GM19023 (cell line): ENCODE measurements at regions not wholly inside any gene's neighbourhood (a gene's known extent, or its start where the extent isn't known, plus 50 kb on each side); places are given as distances from the start of the nearest gene placed in this dataset.
A peak's percentile ranks its signal among the peaks of the same experiment; 100 is the strongest.
"Not testable (repeated sequence)": the region's sequence is repeated elsewhere in the genome, so short reads cannot be mapped to it uniquely, and the experiment has no call there.

Experiments
- ATAC-seq: cut with Tn5 transposase; IDR thresholded peaks from one replicate; pipeline ENCODE4 v1.9.1; 2021; ENCODE audit warnings: mild to moderate bottlenecking, moderate library complexity; ENCODE audit not compliant: unreplicated experiment

DNA sequence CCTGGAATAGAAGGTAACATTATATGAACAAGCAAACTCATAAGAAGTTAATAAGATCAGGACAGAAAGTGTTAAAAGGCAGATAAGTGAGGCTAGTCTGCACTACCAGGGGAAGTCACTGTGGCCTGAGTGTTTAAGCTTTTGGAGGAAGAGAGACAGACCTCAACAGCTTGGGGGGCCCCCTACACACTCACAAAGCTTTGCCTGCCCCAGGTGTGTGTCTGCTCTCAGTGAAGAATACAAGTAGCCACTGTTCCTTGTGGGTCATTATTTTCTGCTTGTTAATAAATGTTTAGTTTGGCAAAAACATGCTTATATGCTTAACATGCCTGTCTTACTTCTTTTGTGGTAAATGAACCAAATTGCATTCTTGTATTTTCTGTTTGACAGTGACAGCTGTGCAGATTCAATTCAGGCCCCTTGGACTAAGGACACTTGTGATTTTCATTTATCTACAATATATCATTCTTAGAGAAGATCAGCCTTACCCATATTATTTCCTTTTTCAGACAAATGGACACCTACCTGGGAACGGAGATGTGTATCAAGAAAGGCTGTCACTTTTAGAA is 50.7 kb upstream of the C12orf71 start:
- peak; percentile 88 for ATAC-seq

DNA sequence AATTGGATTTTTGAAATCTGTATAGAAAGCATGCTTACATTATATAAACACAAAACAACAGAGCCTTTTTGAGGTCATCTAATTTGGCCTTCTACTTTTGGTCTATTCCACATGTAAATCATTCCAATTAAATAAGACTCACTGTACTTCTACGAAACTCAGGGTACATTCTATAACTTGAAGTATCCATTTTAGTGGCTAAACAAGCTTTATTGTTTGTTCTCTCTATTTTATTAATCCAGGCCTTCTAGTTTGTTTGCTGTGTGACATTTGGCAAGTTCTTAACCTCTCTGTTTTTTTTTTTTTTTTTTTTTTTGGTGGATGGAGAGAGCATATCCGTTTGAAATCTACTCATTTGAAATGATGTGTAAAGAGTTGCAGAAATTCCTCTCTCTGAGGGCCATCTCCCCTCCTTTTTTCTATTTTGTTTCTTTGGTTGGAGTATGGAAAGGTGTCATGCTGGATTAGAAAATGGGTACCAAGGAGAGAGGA is 58.1 kb upstream of the C12orf71 start:
- no peak for ATAC-seq

DNA sequence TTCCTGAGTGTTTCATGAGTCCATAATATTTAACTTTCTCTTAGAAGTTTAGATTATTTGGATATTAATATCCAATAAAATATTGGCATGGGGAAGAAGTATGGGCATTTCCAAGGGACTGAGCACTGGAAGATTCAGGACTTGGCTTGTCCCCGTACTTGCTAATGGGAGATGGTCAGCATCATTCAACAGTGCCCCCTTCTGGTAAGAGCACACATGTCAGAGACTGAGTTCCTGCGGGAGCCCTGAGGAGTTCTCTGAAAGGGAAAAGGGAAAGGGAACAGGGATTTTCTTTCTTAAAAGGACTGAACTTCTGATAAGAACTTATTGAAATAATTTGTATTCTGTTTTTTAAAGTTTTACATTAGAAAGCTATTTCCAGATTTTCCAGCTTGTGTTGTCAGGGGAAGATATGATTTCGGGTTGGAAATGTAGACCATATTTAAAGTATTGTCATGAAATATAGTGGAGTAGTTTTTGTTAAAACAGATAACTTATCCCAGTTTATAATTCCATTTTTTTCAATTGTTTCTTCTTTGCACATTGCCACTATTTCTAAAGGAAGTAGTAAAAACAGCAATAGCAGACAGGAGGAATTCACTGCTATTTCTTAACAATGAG is 59.8 kb upstream of the C12orf71 start:
- ATAC-seq: no peak

DNA sequence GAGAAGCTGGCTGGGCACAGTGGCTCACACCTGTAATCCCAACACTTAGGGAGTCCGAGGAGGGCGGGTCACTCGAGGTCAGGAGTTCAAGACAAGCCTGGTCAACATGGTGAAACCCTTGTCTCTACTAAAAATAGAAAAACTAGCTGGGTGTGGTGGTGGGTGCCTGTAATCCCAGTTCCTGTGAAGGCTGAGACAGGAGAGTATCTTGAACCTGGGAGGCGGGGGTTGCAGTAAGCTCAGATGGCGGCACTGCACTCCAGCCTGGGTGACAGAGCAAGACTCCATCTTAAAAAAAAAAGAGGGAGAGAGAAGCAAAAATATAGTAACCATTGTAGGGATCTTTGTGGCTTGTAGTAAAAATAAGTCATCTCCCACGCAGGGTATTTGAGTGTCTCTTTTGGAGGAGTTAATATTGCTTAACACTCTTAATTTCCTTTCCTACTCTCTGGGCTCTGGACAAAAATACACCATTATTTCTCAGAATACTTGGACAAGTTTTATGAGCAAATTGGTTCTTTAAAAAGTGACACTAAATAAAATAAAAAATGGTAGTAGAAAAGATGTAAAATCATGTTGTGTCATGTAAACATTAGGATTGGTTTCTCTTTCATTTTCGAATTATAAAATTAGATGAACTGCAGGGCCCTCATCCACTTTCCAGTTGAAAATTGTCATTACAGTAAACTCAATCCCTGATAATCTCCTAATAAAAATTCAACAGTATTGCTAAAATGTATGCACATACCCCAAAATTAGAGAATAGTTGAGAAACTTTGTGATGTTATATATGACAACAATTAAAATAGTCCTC is 61.1 kb upstream of the C12orf71 start:
- no peak for ATAC-seq

DNA sequence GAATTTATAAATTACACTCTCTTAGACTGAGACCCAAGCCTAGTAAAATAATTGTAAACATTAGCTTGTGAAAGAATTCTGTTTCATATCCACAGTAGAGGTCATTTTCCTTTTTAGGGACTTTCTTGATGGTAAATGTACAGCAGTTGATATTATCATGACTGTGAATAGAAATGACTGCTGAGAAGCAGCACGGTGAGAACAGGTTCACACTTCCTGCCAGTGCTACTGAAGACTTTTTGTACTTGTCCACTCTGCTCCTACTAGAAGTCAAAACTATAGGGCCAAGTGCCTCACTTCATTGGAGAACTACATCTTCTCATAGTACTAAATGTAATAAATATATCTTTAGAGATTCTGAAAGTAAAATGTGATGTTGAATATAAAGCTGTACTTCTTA is 63.3 kb upstream of the C12orf71 start:
- ATAC-seq: not testable (repeated sequence)

DNA sequence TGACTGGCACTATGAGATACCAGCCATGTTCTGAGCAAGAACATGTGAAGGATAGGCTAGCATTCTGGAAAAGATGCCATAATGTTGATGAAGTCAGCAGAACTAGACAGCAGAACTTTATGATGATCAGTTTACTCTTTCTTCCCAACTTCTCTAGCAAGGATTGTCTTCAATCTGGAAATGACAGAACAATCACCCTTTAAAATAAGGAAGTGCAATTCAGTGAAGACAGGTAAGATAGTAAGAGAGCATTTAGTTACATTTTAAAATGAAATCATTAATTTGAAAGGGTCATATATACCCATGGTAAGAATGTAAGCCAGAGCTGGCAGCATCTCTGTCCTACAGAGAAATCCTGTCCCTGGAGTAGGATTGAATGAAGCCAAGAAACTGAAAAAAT is 66.0 kb upstream of the C12orf71 start:
- no peak for ATAC-seq

DNA sequence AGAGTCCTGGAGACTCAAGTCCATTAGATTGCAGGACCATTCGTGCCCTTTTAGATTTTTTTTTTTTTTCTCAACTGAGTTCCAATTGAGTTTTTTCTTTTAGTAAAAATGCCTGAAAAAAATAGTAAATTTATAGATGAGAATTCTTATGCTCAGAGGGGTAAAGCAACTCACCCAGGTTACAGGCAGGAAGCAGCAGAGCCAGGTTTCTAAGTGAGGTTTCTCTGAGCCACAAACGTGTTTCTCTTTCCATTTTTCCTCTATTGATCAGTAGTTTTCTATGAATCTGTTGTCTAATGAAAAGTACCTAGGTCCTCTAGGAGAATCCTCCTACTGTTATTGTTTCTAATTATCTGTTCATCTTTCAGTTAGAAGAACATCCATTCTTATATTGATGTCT is 66.4 kb upstream of the C12orf71 start:
- ATAC-seq: no peak

DNA sequence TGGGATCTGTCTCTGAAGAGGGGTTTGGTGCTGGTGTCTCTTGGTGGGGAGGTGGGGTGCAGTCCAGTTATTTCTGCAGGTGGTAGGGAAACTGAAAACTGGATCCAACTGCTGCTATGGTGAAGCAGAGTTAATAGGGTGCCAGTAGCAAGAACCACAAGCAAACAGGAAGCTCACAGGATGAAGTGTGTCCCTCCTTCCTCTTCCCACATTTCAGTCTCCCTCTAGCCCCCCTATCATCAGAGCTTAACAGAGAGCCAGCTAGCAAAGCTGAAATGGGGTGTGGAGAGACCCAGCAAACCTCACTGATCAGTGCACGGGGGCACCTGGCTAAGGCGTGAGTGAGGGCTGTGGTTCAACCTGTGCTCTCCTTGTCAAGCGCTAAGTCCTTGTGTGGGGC is 69.1 kb upstream of the C12orf71 start:
- ATAC-seq: no peak

DNA sequence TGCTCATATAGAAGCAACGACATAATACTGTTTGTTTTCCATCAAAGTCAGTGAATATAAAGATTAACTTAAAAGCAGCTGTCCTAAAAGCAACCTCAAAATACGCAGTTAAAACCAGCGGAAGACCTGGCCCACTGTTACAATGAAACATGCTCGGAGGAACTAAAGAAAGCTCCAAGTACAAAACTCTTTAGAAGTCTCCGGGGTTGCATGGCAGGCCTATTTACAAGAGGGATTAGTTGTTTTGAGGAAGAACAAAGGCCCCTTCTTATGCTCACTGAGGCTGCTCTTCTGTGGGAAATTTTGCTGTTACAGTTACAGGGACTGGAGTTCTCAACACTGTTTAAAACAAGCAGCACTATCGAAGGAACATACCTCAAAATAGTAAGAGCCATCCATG is 75.9 kb upstream of the C12orf71 start:
- no peak for ATAC-seq

DNA sequence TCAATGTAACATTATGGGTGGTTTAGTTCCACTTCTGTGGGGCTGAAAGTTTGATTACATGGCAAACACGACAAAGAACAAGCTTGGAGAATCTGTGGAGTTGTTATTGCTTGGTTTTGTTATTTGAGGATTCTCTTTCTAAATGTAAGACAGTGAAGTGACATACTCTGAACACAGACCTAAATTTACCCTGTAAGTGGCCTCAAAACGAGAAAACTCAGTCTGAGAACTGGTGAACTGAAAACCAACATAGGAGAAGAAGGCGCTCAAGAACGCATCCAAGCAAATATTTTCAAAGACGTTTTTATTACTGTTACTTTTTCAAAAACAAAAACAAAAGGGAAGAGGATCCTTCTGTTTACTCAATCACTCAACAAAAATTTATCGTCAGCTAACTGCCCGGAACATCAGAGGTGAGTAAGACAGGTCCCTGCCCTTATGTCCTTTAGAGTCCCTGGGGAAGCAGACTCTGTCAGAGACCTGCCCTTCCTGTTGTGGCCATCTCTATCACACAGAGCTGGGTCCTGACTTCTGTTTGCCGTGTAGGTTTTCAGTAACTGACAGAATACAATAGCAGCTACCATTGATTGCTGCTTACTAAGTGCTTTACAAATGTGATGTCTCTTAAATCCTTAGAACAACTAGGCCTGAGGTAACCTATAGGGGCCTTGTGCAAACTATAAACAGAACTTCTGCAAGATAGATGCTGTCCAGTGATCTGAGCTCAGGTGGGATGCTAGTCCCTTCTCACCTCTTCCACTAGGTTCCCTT is 79.3 kb upstream of the C12orf71 start:
- peak; percentile 75 for ATAC-seq

DNA sequence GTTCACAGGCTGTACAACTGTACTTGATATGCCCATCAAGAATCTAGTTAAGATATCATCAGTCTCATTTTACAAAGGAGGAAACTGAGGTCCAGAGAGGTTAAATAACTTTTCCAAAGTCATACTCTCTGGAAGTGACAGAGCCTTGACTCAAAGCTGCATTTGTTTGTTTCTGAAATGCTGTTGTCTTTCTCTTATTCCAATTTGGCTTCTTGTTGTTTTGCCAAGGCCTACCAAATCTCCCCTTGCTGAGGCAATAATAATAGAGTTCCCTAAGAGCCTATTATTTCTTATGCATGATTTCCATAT is 79.8 kb upstream of the C12orf71 start:
- ATAC-seq: no peak

DNA sequence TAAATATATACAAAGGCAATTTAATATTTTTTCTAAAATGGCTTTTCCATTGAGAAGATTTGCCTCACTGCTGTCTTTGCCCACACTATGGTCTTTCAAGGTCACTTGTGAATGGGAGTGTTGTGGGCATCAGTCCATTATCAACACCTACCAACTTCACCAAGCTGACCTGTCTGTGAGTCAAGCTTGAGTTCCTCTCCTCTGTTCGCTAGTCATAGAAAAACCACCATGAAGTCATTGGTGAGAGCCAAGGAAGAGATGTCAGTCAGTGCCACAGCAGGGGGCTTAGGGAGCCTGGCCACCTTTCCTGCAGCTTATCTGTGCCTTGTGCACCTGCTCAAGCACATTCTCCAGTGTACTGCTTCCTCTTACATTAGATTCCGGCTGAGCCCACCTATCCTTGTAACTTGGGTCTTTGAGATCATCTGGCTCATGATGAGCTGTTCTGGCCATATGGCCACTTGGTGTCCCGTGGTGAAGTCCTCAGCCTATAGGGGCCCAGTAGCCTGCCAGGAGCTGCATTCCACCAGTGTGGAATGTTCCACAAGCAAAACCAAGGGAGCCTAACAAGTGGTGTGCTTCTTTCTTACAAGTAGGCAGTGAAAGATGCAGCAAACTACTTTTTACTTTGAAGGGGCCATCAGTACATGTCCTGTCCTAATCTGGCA is 80.8 kb upstream of the C12orf71 start:
- ATAC-seq: no peak

DNA sequence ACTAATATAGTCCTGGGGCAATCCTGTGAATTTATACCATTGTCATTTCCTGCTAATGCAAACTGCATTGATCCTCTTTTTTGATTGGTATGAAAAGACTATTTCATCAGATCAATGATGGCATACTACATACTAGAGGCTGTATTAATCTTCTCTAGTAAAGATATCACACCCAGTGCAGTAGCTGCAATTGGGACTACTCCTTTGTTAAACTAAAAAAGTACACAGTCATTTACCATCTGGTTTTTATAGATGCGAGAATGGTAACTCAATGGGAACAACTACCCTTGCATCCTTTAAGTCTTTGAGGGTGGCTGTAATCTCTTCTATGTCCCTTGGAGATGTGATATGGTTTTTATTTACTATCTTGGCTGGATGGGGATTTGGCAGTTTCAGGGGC is 80.2 kb upstream of the STK38L start:
- ATAC-seq: no peak

DNA sequence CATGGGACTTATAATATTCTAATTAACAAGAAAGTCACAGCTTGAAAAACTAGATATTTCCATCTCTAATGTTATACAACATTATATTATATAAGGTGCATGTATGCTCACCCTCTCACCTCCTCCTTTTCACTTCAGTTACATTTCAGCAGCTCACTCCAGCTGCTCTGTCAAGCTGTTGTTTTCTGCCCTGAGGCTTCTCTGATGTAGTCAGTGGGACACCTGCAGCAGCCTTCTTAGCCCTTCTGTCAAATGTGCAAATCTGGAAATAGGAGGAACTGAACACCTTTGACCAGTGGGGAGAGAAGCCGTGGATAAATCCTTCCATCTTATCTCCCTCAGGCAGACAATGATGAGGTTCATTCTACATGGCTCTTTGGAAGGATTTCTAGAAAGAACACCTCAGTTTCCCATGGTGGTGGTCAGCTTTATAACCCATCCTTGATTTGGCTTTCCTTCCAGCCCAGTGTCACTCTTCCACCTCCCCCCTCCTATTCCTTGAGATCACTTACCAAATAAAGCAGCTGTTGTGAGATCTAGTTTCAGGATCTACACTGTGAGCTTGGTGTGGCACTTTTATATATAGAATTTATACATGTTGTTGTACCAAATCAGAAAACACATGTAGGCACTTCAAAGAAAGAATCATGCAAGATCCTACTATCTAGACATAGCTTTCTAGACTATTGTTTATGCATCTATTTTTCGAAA is 79.6 kb upstream of the STK38L start:
- no peak for ATAC-seq

DNA sequence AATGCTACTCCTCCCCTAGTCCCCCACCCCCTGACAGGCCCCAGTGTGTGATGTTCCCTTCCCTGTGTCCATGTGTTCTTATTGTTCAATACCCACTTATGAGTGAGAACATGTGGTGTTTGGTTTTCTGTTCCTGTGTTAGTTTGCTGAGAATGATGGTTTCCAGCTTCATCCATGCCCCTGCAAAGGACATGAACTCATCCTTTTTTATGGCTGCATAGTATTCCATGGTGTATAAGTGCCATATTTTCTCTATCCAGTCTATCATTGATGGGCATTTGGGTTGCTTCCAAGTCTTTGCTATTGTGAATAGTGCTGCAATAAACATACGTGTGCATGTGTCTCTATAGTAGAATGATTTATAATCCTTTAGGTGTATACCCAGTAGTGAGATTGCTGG is 78.1 kb upstream of the STK38L start:
- not testable (repeated sequence) for ATAC-seq

DNA sequence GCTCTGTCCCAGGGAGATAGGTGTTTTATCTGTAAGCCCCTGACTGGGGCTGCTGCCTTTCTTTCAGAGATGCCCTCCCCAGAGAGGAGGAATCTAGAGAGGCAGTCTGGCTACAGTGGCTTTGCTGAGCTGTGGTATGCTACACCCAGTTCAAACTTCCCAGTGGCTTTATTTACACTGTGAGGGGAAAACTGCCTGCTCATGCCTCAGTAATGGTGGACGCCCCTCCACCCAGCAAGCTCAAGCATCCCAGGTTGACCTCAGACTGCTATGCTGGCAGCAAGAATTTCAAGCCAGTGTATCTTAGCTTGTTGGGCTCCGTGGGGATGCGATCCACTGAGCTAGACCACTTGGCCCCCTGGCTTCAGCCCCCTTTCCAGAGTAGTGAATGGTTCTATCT is 72.6 kb upstream of the STK38L start:
- not testable (repeated sequence) for ATAC-seq

DNA sequence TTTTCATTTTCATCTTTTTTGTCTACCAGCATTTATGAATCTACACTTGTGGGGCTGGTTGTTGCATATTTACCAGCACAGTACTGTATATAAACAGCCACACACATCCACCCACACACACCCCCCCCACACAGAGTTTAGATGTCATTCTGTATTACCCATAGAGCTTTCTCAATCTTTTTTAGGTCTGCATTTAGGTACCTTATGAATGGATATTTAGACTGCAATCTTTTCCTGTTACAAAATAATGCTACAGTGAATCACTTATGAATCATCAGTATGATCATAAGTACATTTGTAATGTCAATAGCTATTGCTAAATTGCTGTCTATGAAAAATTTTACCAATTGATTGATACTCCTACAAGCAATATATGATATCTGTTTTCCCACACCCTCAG is 67.3 kb upstream of the STK38L start:
- no peak for ATAC-seq

DNA sequence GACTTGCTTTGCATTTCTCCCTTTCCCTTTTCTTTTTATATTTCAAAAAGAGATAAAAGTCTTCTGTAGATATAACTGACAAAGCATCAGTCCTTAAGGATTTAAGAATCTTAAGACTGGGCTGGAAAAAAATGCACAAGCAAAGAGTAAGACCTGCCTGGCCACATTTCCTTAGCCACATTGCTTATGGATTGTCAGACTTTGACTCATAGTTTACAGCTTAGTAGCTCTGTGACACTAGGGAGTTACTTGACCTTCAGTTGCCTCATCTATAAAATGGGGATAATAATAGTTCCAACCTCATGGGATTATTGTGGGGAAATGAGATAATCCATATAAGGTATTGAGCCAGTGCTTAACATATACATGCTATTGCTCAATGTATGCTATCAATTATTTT is 66.4 kb upstream of the STK38L start:
- ATAC-seq: no peak

DNA sequence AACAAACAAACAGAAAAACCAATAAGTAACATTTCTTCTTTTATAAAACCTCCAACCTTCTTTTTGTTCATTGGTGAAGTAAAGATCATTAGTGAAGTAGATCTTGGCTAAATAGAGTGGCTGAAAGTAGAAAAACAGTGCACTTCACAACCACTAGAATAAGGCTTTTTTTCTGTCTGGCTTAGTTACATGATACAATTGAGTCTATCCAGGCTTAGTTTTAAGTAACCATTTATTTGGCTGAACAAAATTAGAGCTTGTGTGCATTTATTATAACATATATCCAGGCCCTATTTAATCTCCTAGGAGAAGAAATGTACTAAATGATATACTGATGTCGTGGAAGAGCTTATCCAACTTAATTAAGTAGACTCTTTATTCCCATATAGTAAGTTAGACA is 65.8 kb upstream of the STK38L start:
- ATAC-seq: no peak

DNA sequence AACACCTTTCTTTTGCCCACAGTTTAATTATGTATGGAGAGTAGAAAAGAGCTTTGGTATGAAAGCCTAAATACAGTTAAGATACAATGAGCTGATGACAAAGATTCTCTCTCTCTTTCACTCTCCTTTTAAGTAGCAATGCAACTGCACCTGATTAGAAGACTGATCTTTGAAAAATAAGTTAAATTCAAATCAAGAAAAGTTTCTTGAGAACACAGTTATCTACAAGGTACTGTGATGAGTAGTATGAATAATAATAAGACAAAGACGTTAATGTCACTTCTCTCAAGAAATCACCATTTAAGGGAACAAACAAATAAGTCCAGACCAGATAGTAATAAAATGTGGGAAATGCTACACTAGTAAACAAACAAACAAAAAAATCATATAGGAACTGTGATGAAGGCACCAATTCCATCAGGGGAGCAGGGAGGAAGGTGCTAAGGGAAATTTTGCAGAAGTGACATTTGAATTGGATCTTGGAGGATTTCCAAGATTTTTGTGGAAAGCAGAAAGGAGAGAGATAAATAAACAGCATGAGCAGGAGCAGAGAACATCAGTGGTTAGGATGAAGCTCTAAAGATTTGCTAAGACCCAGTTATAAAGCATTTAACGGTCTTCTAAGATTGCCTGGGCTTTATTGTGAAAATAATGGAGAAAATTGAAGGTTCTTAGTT is 65.2 kb upstream of the STK38L start:
- no peak for ATAC-seq
